Stomach (tissue), 8 donors: ENCODE measurements at regions not wholly inside any gene's neighbourhood (a gene's known extent, or its start where the extent isn't known, plus 50 kb on each side); places are given as distances from the start of the nearest gene placed in this dataset.

Experiments
- DNase-seq, 2 donors: peaks; one replicate each; pipeline versions ENCODE4 v3.0.0 to v3.0.0-alpha.2; 2013 to 2019
- H3K27ac ChIP-seq, 5 donors: fragments of 200-600 bp in 4 of 5; sonication (generic) in 4 of 5; one replicate each; pipeline ENCODE4 v1.5.1; 2013 to 2019; ENCODE audit warnings: mild to moderate bottlenecking in 1 of 5, moderate library complexity in 1 of 5
- H3K27me3 ChIP-seq, 3 donors: fragments of 200-600 bp; sonication (generic); one replicate each; pipeline ENCODE4 v1.5.1; 2017 to 2019; ENCODE audit warnings: mixed run types in 1 of 3
- H3K36me3 ChIP-seq, 4 donors: fragments of 200-600 bp; sonication (generic); 1 replicate in 3 of 4; 2 replicates in 1 of 4; pipeline ENCODE4 v1.5.1; 2016 to 2019
- H3K4me1 ChIP-seq, 4 donors: fragments of 200-600 bp; sonication (generic); one replicate each; pipeline ENCODE4 v1.5.1; 2016 to 2019
- H3K4me3 ChIP-seq, 4 donors: fragments of 200-600 bp; sonication (generic) in 3 of 4; one replicate each; pipeline ENCODE4 v1.5.1; 2016 to 2019; ENCODE audit warnings: mild to moderate bottlenecking in 1 of 4
- H3K9me3 ChIP-seq, 4 donors: fragments of 200-600 bp; sonication (generic); one replicate each; pipeline ENCODE4 v1.5.1; 2016 to 2019
- CTCF ChIP-seq, 7 experiments: fragments of 450-650 bp in 4 of 7; fragments of 200-600 bp in 3 of 7; sonication (generic) in 3 of 7; IDR thresholded peaks; one replicate each; pipeline ENCODE4 v1.5.1; 2016 to 2019; ENCODE audit warnings: antibody characterized with exemption in 7 of 7, control low read depth in 2 of 7, mild to moderate bottlenecking in 1 of 7
- EP300 ChIP-seq: sonication (generic); formaldehyde crosslinking; IDR thresholded peaks from one replicate; pipeline ENCODE4 v1.6.1; 2017; ENCODE audit warnings: antibody characterized with exemption
- POLR2A ChIP-seq, 4 donors: fragments of 450-650 bp; IDR thresholded peaks; one replicate each; pipeline ENCODE4 v1.6.1; 2016; ENCODE audit warnings: antibody characterized with exemption in 4 of 4, control low read depth in 2 of 4, mild to moderate bottlenecking in 1 of 4, moderate library complexity in 1 of 4
- POLR2AphosphoS5 ChIP-seq, 3 donors: sonication (generic); formaldehyde crosslinking; IDR thresholded peaks; one replicate each; pipeline ENCODE4 v1.6.1; 2016; ENCODE audit warnings: antibody characterized with exemption in 3 of 3
- WGBS, 5 donors: extraction: QIAGEN DNeasy Blood & Tissue Kit in 3 of 5; methylation state at CpG; one replicate each; pipeline versions ENCODE4 v1.1.5 to v1.1.7; 2013 to 2018; 5-methylcytosine and 5-hydroxymethylcytosine counted together
- intact Hi-C: fragments of 100-400 bp; cut with DNase I; formaldehyde crosslinking; loops from one replicate; pipeline ENCODE4 v1.15.1; 2023; ENCODE audit warnings: low total_unique reads
- donor health status: healthy with polysubstance abuse.
- donor health status: Bipolar disorder and iron deficiency.
- donor health status: healthy.

GRCh38 chr5:155978850-155979249 is 348.1 kb upstream of the SGCD start:
- no peak overlapping the region for H3K4me3 ChIP-seq
- H3K27ac ChIP-seq, result no peak overlapping the region
- intact Hi-C loops, result no loop called here
- DNase-seq, result peak in 1 of 2 donors; percentile 4
- no peaks in the 10 kb centered on the region for H3K9me3 ChIP-seq
- no peaks in the 10 kb centered on the region for H3K27me3 ChIP-seq
- 55 to 73% (median 66%) methylated on average over 3 of the region's 3 CpGs for WGBS, 5 donors
- no peak for TF ChIP-seq POLR2A (IDR thresholded peaks at IDR 0.05)
- no peak for TF ChIP-seq EP300
- TF ChIP-seq POLR2AphosphoS5 (IDR thresholded peaks at IDR 0.05), result no peak
- TF ChIP-seq CTCF (IDR thresholded peaks at IDR 0.05), result no peak
- H3K36me3 ChIP-seq, result no peaks in the 10 kb centered on the region
- no peaks in the 10 kb centered on the region for H3K4me1 ChIP-seq

- 23 to 40% (median 33%) methylated on average over 3 of the region's 3 CpGs for WGBS, 5 donors
- no peak for DNase-seq
- no peaks in the 10 kb centered on the region for H3K27me3 ChIP-seq
- H3K9me3 ChIP-seq, result no peaks in the 10 kb centered on the region
- no peaks in the 10 kb centered on the region for H3K4me1 ChIP-seq
- no peaks in the 10 kb centered on the region for H3K36me3 ChIP-seq
- H3K27ac ChIP-seq, result no peak overlapping the region
- TF ChIP-seq POLR2AphosphoS5 (IDR thresholded peaks at IDR 0.05), result no peak
- no peak for TF ChIP-seq CTCF (IDR thresholded peaks at IDR 0.05)
- no peak for TF ChIP-seq EP300
- no peak for TF ChIP-seq POLR2A (IDR thresholded peaks at IDR 0.05)
- intact Hi-C loops, result no loop called here
- no peak overlapping the region for H3K4me3 ChIP-seq
These were observed 344.6 kb upstream of the SGCD start for GRCh38 chr5:155982354-155982753.

GRCh38 chr5:155983954-155984353 is 343.0 kb upstream of the SGCD start:
- intact Hi-C loops, result no loop called here
- WGBS, 5 donors, result 70 to 83% (median 78%) methylated on average over 3 of the region's 3 CpGs

GRCh38 chr5:155987265-155987810 is 339.6 kb upstream of the SGCD start:
- Histone ChIP-seq H3K9me3 (no peaks in the 10 kb centered on the region), H3K27me3 (no peaks in the 10 kb centered on the region), H3K27ac (no peak overlapping the region), H3K4me1 (no peaks in the 10 kb centered on the region), H3K36me3 (no peaks in the 10 kb centered on the region), H3K4me3 (no peak overlapping the region)
- intact Hi-C loops, result no loop called here
- WGBS, 5 donors, result 55 to 72% (median 65%) methylated on average over 5 of the region's 5 CpGs
- DNase-seq, result peak in 1 of 2 donors; percentile 4
- no peak for TF ChIP-seq EP300
- TF ChIP-seq POLR2A (IDR thresholded peaks at IDR 0.05), result no peak
- no peak for TF ChIP-seq POLR2AphosphoS5 (IDR thresholded peaks at IDR 0.05)
- no peak for TF ChIP-seq CTCF (IDR thresholded peaks at IDR 0.05)

More at GRCh38 chr5:155983954-155984353, 343.0 kb upstream of the SGCD start:
- H3K9me3 ChIP-seq, result no peaks in the 10 kb centered on the region
- H3K27me3 ChIP-seq, result no peaks in the 10 kb centered on the region
- no peaks in the 10 kb centered on the region for H3K4me1 ChIP-seq
- H3K36me3 ChIP-seq, result no peaks in the 10 kb centered on the region
- TF ChIP-seq CTCF (IDR thresholded peaks at IDR 0.05) (no peak), POLR2A (IDR thresholded peaks at IDR 0.05) (no peak), EP300 (no peak), POLR2AphosphoS5 (IDR thresholded peaks at IDR 0.05) (no peak)
- DNase-seq, result no peak
- H3K27ac ChIP-seq, result no peak overlapping the region
- H3K4me3 ChIP-seq, result no peak overlapping the region
